ENCODE measurements at regions not wholly inside any gene's neighbourhood (a gene's known extent, or its start where the extent isn't known, plus 50 kb on each side); places are given as distances from the start of the nearest gene placed in this dataset.

DNA sequence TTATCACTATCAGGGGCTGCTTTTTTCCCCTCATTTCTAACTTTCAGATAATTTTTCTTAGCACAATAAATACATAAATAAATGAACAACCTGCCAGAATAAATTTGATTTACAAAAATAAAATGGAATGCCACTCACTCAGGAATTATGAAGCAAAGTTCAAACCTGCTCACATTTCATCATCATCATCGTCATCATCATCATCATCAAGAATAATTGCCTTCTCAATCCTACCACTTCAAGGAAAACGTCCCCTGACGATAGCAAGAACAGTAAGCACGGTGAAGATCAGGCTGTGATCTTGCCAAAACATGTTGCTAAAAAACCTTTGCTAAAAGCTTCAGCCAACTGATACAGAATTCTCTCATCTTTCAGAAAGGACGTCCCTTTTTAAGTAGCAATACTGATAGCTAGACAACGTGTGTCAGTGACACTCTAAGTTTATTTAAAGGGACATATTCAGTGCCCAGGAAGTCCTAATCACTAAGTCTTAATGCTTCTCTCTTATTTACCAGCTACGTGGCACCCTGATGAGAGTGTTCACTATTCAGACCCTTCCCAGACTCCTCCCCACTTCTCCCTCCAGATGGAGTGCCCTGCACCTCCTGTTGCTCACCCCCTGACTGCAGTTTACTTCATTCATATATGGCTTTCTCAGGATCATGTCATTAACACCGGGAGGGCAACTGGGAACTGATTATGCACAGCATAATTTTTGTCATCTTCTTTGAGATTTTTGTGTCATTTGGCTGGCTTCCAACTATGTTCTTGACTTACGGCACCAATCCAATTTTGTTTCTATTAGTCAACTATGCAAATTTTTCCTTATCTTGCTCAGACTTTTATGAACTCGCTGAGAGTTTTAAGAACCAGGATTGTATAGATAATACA, 200.1 kb upstream of the GUCY1A2 start:
- H2BK5ac ChIP-seq (ENCODE audit: low read length) = no peak overlapping the region
- no peak overlapping the region for H3K4me3 ChIP-seq (ENCODE audit: low read length)
- H3K23ac ChIP-seq (ENCODE audit: low read length) = no peak overlapping the region
- H4K5ac ChIP-seq (ENCODE audit: low read length) = no peak overlapping the region
- no peaks in the 10 kb centered on the region for H3K79me2 ChIP-seq (ENCODE audit: control insufficient read depth, insufficient read depth, low read length)
- no CpG with 5 or more reads among the region's 10 CpGs for WGBS (ENCODE audit: extremely low coverage, insufficient coverage, low lambda C conversion rate)
- no peak overlapping the region for H3K18ac ChIP-seq (ENCODE audit: low read length)
- H3K27me3 ChIP-seq (ENCODE audit: insufficient read depth, low read length, poor library complexity) = no peaks in the 10 kb centered on the region
- H2BK120ac ChIP-seq (ENCODE audit: low read depth, low read length) = no peak overlapping the region
- H3K79me1 ChIP-seq (ENCODE audit: low read length) = no peaks in the 10 kb centered on the region
- no peaks in the 10 kb centered on the region for H3K36me3 ChIP-seq (ENCODE audit: control insufficient read depth, insufficient read depth, low read length)
- no peak overlapping the region for H3K4ac ChIP-seq (ENCODE audit: low read depth, low read length)
- H4K8ac ChIP-seq (ENCODE audit: low read depth, low read length) = no peak overlapping the region
- no peak overlapping the region for H3K27ac ChIP-seq (ENCODE audit: low read depth, low read length)
- H2AK5ac ChIP-seq (ENCODE audit: low read length) = no peak overlapping the region
- H3K4me1 ChIP-seq (ENCODE audit: control insufficient read depth, low read depth, low read length) = peaks cover 2% of the 10 kb centered on the region
- no peak overlapping the region for H3K9ac ChIP-seq (ENCODE audit: low read length)
- no peak overlapping the region for H2BK15ac ChIP-seq (replicated peaks; ENCODE audit: low read depth)
- DNase-seq = peak; percentile 44
- H3K56ac ChIP-seq (ENCODE audit: low read length) = no peak overlapping the region
- H3K4me2 ChIP-seq (ENCODE audit: low read length) = no peak overlapping the region

DNA sequence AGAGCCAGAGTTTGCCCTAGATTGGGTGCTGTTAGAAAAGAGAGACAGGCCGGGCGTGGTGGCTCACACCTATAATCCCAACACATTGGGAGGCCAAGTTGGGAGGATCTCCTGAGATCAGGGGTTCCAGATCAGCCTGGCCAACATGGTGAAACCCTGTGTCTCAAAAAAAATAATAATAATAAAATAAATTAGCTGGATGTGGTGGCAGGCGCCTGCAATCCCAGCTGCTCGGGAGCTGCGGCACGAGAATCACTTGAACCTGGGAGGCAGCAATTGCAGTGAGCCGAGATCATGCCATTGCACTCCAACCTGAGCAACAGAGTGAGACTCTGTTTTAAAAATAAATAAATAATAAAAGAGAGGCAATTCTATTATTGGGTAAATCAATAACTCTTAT, 199.2 kb upstream of the GUCY1A2 start:
- no peak overlapping the region for H4K5ac ChIP-seq (ENCODE audit: low read length)
- H3K79me2 ChIP-seq (ENCODE audit: control insufficient read depth, insufficient read depth, low read length) = no peaks in the 10 kb centered on the region
- no peaks in the 10 kb centered on the region for H3K79me1 ChIP-seq (ENCODE audit: low read length)
- no peaks in the 10 kb centered on the region for H3K36me3 ChIP-seq (ENCODE audit: control insufficient read depth, insufficient read depth, low read length)
- no peak overlapping the region for H3K4me2 ChIP-seq (ENCODE audit: low read length)
- H3K9ac ChIP-seq (ENCODE audit: low read length) = no peak overlapping the region
- no peaks in the 10 kb centered on the region for H3K27me3 ChIP-seq (ENCODE audit: insufficient read depth, low read length, poor library complexity)
- WGBS (ENCODE audit: extremely low coverage, insufficient coverage, low lambda C conversion rate) = no CpG with 5 or more reads among the region's 7 CpGs
- H4K8ac ChIP-seq (ENCODE audit: low read depth, low read length) = no peak overlapping the region
- no peak overlapping the region for H3K56ac ChIP-seq (ENCODE audit: low read length)
- H2BK120ac ChIP-seq (ENCODE audit: low read depth, low read length) = no peak overlapping the region
- no peak overlapping the region for H3K23ac ChIP-seq (ENCODE audit: low read length)
- no peak overlapping the region for H3K4ac ChIP-seq (ENCODE audit: low read depth, low read length)
- no peak overlapping the region for H2BK5ac ChIP-seq (ENCODE audit: low read length)
- no peak overlapping the region for H3K4me3 ChIP-seq (ENCODE audit: low read length)
- H2AK5ac ChIP-seq (ENCODE audit: low read length) = no peak overlapping the region
- H2BK15ac ChIP-seq (replicated peaks; ENCODE audit: low read depth) = no peak overlapping the region
- no peak overlapping the region for H3K27ac ChIP-seq (ENCODE audit: low read depth, low read length)
- H3K4me1 ChIP-seq (ENCODE audit: control insufficient read depth, low read depth, low read length) = peaks cover 2% of the 10 kb centered on the region
- H3K18ac ChIP-seq (ENCODE audit: low read length) = no peak overlapping the region
- no peak for DNase-seq

DNA sequence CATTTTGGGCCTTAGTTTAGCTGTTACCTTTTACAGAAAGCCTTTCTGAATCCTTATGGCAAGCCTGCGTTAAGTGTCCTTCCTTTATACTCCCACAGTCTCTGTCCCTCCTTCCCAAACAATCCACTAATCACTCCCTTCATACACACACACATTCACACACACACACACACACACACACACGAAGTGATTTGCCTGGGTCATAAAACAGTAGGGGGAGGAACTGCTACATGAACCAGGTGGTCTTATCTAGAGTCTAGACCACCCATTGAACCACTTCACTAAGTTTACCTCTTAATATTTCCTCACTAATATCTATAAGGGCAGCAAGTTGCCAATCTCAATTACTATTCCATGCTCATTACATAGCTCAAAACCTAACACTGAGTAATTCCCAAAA, 196.7 kb upstream of the GUCY1A2 start:
- Histone ChIP-seq H2BK120ac (ENCODE audit: low read depth, low read length) (no peak overlapping the region), H3K4ac (ENCODE audit: low read depth, low read length) (no peak overlapping the region), H3K4me1 (ENCODE audit: control insufficient read depth, low read depth, low read length) (peaks cover 2% of the 10 kb centered on the region), H3K9ac (ENCODE audit: low read length) (no peak overlapping the region), H4K5ac (ENCODE audit: low read length) (no peak overlapping the region), H3K18ac (ENCODE audit: low read length) (no peak overlapping the region), H3K56ac (ENCODE audit: low read length) (peak overlapping the region; percentile 36), H4K8ac (ENCODE audit: low read depth, low read length) (no peak overlapping the region), H3K27me3 (ENCODE audit: insufficient read depth, low read length, poor library complexity) (no peaks in the 10 kb centered on the region), H2BK15ac (replicated peaks; ENCODE audit: low read depth) (no peak overlapping the region), H3K79me1 (ENCODE audit: low read length) (no peaks in the 10 kb centered on the region), H3K4me3 (ENCODE audit: low read length) (no peak overlapping the region), H3K4me2 (ENCODE audit: low read length) (no peak overlapping the region), H3K79me2 (ENCODE audit: control insufficient read depth, insufficient read depth, low read length) (no peaks in the 10 kb centered on the region), H2BK5ac (ENCODE audit: low read length) (no peak overlapping the region), H3K27ac (ENCODE audit: low read depth, low read length) (no peak overlapping the region), H3K23ac (ENCODE audit: low read length) (no peak overlapping the region), H2AK5ac (ENCODE audit: low read length) (no peak overlapping the region), H3K36me3 (ENCODE audit: control insufficient read depth, insufficient read depth, low read length) (no peaks in the 10 kb centered on the region)
- peak; percentile 81 for DNase-seq
- WGBS (ENCODE audit: extremely low coverage, insufficient coverage, low lambda C conversion rate) = no CpG with 5 or more reads among the region's 2 CpGs

DNA sequence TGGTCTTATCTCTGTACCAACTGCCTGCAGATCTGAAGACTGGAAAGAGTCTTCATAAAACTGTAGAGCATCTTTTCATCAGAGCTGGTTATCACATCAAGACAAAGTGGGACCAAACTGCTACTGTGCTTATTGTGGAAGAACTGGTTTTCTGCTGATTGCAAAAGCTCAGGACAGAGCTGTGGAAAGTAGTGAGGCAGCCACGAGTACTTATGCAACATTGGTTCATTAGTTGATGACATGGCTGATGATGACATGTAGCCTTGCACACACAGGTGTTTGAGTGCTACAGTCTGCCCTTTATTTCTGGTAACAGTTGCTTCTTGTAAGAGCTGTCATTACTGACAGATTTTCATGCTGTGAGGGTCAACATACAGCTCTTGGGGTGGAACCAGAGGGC, 185.4 kb upstream of the GUCY1A2 start:
- H4K8ac ChIP-seq (ENCODE audit: low read depth, low read length) = no peak overlapping the region
- no peak overlapping the region for H3K56ac ChIP-seq (ENCODE audit: low read length)
- H2BK120ac ChIP-seq (ENCODE audit: low read depth, low read length) = no peak overlapping the region
- no peak overlapping the region for H3K23ac ChIP-seq (ENCODE audit: low read length)
- H3K9ac ChIP-seq (ENCODE audit: low read length) = no peak overlapping the region
- H3K27ac ChIP-seq (ENCODE audit: low read depth, low read length) = no peak overlapping the region
- no peaks in the 10 kb centered on the region for H3K36me3 ChIP-seq (ENCODE audit: control insufficient read depth, insufficient read depth, low read length)
- H2BK5ac ChIP-seq (ENCODE audit: low read length) = no peak overlapping the region
- H3K79me2 ChIP-seq (ENCODE audit: control insufficient read depth, insufficient read depth, low read length) = no peaks in the 10 kb centered on the region
- no peak overlapping the region for H2BK15ac ChIP-seq (replicated peaks; ENCODE audit: low read depth)
- H3K27me3 ChIP-seq (ENCODE audit: insufficient read depth, low read length, poor library complexity) = no peaks in the 10 kb centered on the region
- no CpG with 5 or more reads among the region's 1 CpG for WGBS (ENCODE audit: extremely low coverage, insufficient coverage, low lambda C conversion rate)
- no peak overlapping the region for H3K18ac ChIP-seq (ENCODE audit: low read length)
- H3K4me3 ChIP-seq (ENCODE audit: low read length) = no peak overlapping the region
- no peak overlapping the region for H3K4me2 ChIP-seq (ENCODE audit: low read length)
- no peaks in the 10 kb centered on the region for H3K79me1 ChIP-seq (ENCODE audit: low read length)
- no peaks in the 10 kb centered on the region for H3K4me1 ChIP-seq (ENCODE audit: control insufficient read depth, low read depth, low read length)
- H2AK5ac ChIP-seq (ENCODE audit: low read length) = no peak overlapping the region
- no peak for DNase-seq
- no peak overlapping the region for H4K5ac ChIP-seq (ENCODE audit: low read length)
- no peak overlapping the region for H3K4ac ChIP-seq (ENCODE audit: low read depth, low read length)

DNA sequence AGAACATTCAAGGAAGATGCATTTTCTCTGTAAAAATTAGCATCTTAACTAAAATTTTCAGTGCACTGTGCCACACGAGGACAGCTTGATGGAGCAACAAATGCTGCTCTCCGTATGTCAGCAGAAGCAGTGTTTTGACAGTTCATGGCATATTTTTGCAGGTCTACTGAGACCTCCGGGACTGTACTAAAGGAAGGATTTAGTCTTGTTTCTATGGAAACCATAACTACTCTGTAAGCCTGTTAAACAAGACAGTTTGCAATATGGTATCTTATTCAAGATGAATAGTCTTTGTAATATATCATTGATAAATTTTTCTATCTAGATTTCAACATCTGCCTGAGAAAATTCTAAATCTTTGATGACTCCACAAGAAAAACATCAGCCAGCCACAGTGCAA, 184.0 kb upstream of the GUCY1A2 start:
- WGBS (ENCODE audit: extremely low coverage, insufficient coverage, low lambda C conversion rate) = no CpG with 5 or more reads among the region's 3 CpGs
- Histone ChIP-seq H2BK120ac (ENCODE audit: low read depth, low read length) (no peak overlapping the region), H3K23ac (ENCODE audit: low read length) (no peak overlapping the region), H2AK5ac (ENCODE audit: low read length) (no peak overlapping the region), H4K8ac (ENCODE audit: low read depth, low read length) (no peak overlapping the region), H3K4ac (ENCODE audit: low read depth, low read length) (no peak overlapping the region), H3K4me2 (ENCODE audit: low read length) (no peak overlapping the region), H3K56ac (ENCODE audit: low read length) (no peak overlapping the region), H3K9ac (ENCODE audit: low read length) (no peak overlapping the region), H2BK15ac (replicated peaks; ENCODE audit: low read depth) (no peak overlapping the region), H3K4me1 (ENCODE audit: control insufficient read depth, low read depth, low read length) (no peaks in the 10 kb centered on the region), H3K36me3 (ENCODE audit: control insufficient read depth, insufficient read depth, low read length) (no peaks in the 10 kb centered on the region), H4K5ac (ENCODE audit: low read length) (no peak overlapping the region), H3K27me3 (ENCODE audit: insufficient read depth, low read length, poor library complexity) (no peaks in the 10 kb centered on the region), H3K4me3 (ENCODE audit: low read length) (no peak overlapping the region), H3K27ac (ENCODE audit: low read depth, low read length) (no peak overlapping the region), H2BK5ac (ENCODE audit: low read length) (no peak overlapping the region), H3K18ac (ENCODE audit: low read length) (no peak overlapping the region), H3K79me2 (ENCODE audit: control insufficient read depth, insufficient read depth, low read length) (no peaks in the 10 kb centered on the region), H3K79me1 (ENCODE audit: low read length) (no peaks in the 10 kb centered on the region)
- no peak for DNase-seq

All from mesendoderm (in vitro differentiated cells).